ENCODE measurements at regions not wholly inside any gene's neighbourhood (a gene's known extent, or its start where the extent isn't known, plus 50 kb on each side); places are given as distances from the start of the nearest gene placed in this dataset.

DNA sequence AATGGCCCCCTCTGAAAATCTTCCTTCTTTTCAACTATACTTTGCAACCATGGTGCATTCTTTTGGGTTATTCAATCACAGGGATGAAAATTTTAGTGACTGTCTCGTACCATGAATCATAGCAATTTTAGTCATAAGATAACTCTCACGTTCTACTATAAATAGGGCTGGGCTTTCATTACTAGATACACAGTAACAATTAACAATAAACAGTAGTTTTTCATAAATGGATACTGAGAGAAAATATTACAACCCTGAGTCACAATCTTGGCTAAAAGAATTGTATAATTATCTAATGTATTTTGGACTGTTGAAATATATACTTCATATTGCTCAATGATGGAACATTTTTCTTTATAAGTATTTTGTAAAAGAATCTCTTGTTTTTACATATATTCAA lies 96.1 kb downstream of the TEX35 start:
- DNase-seq: peak; percentile 93

DNA sequence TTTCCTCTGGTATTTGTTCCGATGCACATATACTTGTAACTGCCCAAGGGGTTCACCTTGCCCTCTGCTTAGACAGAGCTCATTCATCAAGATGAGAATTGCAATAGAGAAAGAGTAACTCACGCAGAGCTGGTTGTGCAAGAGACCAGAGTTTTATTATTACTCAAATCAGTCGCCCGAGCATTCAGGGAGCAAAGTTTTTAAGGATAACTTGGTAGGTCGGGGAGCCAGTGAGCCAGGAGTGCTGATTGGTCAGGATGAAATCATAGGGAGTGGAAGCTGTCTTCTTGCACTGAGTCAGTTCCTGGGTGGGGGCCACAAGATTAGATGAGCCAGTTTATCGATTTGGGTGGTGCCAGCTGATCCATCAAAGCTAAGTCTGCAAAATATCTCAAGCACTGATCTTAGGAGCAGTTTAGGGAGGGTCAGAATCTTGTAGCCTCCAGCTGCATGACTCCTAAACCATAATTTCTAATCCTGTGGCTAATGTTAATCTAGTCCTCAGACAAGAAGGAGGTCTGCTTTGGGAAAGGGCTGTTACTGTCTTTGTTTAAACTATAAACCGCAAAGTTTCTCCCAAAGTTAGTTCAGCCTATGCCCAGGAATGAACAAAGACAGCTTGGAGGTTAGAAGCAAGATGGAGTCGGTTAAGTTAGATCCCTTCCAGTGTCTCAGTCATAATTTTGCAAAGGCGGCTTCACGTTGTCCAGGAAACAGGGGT lies 97.9 kb downstream of the TEX35 start:
- DNase-seq: peak; percentile 87

GRCh38 chr1:178612261-178612660 lies 99.4 kb downstream of the TEX35 start:
- peak; percentile 88 for DNase-seq

- DNase-seq: peak; percentile 50
These were observed 100.5 kb downstream of the TEX35 start for GRCh38 chr1:178613271-178613945.

DNA sequence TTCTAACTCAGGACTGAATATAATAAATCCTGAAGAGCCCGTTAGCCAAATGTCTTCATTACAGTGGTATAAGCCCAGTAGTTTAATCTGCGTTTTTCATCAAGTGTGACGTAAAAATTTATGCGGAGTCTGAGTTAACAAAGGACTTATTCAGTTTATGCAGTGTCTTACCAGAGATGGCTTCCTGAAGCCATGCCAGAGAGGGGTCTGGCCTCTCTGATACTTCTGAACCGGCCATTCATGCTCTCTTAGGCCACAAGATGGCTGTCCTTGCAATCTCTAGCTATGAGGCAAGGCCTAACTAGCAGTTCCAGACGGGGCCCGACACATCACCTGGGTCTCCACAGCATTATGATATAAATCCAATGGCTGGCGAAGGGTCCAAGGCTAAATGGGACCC lies 101.4 kb downstream of the TEX35 start:
- no peak for DNase-seq

DNA sequence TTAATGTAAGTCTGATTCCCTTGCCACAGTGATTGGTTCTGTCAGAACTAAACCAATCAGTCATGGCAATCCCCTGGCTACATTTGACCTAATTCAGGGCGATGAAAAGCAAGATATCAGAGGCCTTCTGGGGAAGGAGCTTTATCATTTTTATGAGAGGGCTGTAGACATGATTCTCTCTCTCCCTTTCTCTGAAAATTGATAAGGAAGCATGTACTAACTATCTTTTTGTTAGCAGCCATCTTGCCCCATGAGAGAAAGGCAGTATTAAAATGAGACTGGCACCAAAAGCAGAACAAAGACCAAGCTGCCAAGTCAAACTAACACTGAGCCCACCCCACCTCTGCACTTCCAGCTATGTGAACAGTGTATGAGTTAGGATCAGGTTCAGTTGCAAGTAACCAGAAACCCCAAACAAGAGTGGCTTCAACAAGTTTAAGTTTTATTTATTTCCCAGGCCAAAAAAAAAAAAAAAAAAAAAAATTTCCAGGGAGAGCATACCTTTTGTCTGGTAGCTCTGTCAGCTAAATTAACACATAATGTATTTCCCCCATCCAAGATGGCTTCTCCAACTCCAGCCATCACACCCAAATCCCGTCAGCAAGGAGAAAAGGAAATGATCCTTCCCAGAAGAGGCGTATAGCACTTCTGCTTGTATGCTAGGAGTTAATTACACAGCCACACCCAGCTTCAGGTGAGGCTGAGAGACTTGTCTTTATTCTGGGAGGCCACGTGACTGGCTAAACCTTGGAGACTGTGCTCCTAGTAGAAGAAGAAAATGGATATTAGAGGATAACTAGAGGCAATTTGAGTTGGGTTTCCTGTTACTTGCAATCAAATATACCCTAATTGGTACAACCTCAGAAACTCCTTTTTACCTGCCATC lies 105.8 kb upstream of the RALGPS2 start:
- DNase-seq: no peak

DNA sequence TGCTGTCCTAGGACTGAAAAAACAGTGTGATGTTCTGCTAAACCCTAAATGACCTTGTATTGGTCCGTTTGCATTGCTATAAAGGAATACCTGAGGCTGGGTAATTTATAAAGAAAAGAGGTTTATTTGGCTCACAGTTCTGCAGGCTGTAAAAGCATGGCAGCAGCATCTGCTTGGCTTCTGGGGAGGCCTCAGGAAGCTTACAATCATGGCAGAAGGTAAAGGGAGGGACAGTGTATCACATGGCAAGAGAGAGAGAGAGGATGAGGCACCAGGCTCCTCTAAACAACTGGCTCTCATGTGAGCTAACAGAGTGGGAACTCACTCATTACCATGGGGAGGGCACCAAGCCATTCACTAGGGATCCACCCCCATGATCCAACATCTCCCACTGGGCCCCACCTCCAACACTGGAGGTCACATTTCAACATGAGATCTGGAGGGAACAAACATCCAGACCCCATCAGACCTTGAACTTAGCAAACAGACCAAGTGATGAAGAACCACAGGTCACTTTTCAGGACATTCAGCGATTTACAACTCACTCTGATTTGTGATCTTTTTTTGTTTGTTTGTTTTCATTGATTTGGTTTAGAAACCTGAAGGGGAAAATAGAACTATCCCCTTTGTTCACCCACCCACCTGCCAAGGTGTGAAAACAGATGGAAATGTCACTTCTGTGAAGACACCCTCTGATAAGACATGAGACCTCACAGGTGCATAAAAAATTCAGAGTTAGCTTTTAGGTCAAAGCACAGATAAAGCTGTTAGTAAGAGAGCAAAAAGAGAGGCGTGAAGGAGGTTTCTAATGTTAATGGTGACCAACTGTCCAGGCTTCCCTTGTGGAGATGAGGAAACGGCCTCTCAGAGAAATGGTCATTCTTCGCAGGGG lies 104.2 kb upstream of the RALGPS2 start:
- no peak for DNase-seq

DNA sequence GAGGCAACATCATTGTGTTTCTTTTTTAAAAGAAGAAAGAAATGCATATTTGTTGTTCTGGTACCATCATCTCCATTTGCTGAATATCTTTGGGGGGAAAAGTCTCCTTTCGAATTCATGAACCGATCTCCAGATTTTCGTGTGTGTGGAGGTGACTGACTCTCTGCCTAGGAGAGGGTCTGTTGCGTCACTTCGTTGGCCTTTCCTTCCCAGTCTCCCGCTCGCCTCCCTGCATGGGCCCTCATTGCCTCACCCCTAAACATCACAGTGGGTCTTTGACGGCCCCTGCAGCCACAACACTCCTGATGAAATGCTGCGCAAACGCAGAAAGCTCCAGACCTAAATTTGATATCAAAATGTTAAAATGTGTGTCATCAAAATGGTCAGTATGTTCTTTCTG lies 103.2 kb upstream of the RALGPS2 start:
- no peak for DNase-seq

GRCh38 chr1:178625695-178626094 lies 99.3 kb upstream of the RALGPS2 start:
- DNase-seq: no peak

DNA sequence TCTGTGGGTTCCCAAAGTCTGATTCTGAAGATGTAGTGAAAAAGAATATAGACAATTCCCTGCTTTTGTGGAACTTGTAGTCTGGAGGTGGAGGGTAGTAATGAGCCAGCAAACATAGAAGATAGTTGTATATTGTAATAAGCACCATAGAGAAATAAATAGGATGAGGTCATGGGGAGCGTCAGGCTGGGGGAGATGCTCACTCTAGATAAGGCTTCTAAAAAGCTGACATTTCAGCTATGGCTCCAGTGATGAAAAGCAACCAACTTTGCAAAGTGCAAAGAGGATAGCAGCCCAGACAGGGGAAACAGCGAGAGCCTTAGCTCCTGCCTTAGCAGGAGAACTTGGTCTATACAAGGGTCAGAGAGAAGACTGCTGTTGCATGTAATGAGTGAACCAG lies 98.0 kb upstream of the RALGPS2 start:
- no peak for DNase-seq

DNA sequence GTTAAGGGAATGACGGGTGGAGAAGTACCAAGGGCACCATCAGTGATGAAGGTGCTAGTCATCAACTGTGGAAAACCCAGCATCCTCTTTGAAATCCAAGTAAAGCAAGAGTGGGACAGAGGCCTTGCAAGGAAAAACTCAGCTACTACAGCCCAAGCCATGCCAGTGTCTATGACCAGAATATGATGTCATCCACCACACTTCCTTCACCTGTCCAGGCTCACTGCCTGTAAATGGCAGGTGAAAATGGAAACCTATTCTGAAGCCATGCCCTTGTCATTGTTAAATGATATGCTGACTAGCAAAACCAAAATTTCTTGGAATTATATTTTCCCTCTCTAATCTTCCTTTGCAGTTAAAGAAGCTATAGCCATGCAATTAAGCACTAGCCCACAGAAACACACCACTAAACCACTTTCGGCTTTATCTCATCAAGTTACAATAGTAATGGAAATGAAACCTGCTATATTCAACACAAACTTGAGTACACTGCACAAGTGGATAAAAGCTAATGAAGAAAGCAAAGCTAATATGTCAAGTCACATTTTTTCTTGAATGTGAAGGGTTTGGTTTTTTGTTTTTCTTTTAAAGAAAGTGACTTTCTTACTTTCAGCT lies 96.3 kb upstream of the RALGPS2 start:
- DNase-seq: no peak

DNA sequence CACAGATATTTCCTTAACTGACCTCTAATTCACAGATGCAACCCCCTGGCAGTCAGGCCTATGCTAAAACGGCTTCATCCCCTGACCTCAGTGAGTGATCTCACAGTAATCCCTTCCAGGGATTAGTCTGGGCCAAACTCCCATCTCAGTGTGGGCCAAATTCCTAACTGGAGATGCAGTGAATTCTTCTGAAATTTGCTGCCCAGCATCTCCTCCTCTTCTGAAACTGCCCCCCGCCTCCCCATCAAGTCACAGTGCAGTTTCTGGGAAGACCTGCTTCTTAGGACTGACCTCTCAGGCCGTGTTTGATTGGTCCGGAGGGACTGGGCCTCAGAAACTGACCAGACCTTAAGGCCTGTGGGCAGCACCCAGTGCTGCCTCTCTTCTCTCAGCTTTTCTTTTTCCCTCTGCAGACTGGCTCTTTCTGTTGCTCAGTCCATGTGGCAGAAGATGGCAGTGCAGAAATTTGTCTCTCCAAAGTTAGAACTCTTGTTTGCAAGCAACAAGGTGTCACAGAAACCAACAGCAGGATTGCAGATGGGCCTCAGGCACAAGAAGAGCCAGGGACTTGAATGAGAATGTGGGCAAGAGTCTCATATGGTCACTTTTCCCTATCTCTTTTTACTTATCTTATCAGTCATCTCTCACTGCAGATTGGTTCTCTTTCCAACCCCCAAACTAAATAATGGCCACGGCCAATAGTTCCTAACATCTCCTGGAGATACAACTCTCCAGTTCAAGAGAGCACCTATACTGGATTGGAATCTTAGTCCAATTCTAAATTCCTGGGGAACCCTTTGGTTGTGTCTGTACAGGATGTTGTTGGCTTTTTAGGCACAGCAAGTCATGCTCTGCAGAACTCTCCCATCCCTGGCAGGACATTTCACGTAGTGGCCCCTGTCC lies 95.5 kb upstream of the RALGPS2 start:
- peak; percentile 81 for DNase-seq

DNA sequence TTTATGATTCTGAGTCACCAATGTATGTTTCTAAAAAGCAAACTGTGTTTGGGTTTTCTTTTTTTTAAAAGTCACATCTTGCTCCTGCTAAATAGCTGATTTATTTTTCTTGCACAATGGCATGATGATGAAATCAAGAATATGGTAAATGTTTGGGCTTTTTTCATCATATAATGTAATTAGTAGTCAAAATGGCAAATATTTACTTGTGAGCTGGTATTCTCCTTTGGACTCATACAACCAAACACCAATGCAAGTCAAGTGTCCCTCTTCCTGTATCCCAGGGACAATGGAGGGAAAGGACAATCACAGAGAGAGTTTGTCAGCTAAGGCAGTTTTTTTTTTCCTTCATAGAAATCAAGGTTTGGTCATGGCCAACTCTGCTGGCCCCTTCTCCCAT lies 94.6 kb upstream of the RALGPS2 start:
- peak; percentile 57 for DNase-seq

GRCh38 chr1:178632653-178633052 lies 92.4 kb upstream of the RALGPS2 start:
- DNase-seq: peak; percentile 69

DNA sequence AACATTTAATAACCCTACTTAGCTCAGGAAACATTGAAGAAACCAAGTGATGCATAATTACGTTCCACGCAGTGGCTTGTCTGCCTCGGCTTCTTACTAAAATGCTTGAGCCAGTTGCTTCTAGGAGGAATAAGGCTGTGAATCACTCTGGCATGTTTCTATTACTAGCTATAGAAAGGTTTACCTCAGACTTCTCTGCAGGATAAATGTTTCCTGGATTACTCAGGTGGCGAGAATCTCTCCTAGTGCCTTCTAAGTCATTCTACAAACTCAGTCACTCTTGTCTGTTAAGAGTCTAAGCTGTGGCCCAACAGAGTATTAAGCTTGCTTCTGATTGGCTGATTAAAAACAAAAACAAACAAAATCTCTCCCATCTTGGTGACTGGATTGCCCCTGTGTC lies 92.0 kb upstream of the RALGPS2 start:
- DNase-seq: peak; percentile 91

DNA sequence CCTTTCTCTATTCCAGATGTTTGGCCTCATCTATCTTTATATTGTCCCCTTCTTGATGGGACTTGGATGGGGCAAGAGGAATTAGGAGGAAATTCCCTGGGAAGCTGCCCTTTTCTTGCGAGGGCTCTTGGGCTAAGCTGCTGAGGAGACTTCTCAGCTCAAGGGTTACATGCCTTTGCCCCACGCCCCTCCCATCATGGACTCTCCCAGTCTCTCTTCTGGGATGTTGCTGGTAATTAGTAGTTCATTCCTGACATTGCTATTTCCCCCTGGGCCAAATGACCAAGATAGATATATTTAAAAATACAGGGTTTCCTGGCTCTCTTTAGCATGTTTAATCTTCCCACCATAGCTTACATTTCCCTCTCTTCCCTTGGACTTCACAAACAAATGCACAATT lies 90.6 kb upstream of the RALGPS2 start:
- peak; percentile 53 for DNase-seq

- DNase-seq: no peak
These were observed 87.2 kb upstream of the RALGPS2 start for GRCh38 chr1:178637841-178638240.

GRCh38 chr1:178639326-178639725 lies 85.7 kb upstream of the RALGPS2 start:
- peak; percentile 45 for DNase-seq

DNA sequence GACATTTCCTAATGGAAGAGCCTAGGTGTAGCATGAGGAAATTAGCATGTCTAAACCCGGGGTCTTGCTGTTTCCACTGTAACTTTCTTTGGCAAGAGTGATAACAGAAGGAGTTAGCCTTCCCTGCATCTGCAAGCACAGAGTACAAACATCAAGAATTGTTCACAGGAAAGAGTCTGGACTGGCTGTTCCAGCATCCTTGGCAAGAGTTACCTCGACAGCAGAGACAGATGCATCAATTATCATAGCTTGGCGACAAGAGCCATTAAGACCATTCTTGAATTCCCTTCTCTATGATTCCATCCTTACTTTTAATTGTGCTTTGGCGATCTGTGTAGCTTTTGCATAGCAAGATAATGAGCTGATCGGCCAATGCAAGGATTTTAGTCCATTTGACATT lies 82.8 kb upstream of the RALGPS2 start:
- DNase-seq: no peak

DNA sequence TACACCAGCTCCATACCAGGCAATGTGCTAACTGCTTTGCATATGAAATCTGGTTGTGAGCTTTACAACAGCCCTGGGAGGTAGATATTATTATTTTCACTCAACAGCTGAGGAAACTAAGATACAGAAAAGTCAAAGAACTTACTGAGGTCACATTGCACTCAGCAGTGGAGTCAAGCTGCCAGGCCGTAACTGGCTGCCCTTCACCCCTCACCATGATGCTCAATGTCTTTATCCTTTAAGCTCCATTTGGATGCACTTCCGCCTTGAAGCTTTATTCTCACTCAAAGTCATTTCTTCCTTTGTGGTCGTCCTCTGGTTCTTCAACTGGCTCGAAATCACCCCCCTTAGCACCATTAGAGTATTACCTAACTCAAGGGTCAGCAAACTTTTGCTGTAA lies 81.7 kb upstream of the RALGPS2 start:
- no peak for DNase-seq

DNA sequence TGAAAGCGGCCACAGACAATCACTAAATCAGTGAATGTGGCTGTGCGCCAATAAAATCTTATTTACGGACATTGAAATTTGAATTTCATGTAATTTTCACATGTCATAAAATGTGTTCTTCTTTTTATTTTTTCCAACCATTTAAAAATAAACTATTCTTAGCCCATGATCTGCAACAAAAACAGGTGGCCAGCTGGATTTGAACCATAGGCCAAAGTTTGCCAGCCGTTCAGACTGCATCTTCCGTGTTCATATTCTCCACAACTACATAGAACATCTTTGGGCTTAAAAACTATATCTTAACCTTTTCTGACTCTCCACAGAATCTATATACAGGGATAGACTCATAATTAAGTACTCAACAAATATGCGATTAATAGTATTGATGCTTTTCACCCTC lies 81.2 kb upstream of the RALGPS2 start:
- no peak for DNase-seq
